ENCODE measurements at regions not wholly inside any gene's neighbourhood (a gene's known extent, or its start where the extent isn't known, plus 50 kb on each side); places are given as distances from the start of the nearest gene placed in this dataset.

DNA sequence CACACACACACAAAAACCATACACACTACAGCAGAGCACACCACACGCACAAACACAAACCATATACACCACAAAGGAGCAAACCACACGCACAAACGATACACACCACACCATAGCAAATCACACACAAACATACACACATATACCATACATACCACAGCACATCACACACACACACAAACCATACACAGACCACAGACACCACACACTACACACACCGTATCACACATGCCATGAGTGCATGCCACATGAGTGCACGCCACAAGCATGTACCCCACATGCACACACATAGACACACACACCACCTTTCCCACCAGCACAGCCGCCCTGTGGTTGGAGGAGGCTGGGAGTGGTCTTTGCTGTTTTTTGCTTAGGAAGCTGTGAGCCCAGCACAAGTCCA lies 517.1 kb upstream of the MYT1L start:
- TF ChIP-seq, protein P1, sequence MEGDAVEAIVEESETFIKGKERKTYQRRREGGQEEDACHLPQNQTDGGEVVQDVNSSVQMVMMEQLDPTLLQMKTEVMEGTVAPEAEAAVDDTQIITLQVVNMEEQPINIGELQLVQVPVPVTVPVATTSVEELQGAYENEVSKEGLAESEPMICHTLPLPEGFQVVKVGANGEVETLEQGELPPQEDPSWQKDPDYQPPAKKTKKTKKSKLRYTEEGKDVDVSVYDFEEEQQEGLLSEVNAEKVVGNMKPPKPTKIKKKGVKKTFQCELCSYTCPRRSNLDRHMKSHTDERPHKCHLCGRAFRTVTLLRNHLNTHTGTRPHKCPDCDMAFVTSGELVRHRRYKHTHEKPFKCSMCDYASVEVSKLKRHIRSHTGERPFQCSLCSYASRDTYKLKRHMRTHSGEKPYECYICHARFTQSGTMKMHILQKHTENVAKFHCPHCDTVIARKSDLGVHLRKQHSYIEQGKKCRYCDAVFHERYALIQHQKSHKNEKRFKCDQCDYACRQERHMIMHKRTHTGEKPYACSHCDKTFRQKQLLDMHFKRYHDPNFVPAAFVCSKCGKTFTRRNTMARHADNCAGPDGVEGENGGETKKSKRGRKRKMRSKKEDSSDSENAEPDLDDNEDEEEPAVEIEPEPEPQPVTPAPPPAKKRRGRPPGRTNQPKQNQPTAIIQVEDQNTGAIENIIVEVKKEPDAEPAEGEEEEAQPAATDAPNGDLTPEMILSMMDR (IDR thresholded peaks at IDR 0.05; ENCODE audit: insufficient read depth, low read depth, low read length, missing control alignments), result no peak
- no peak for DNase-seq (ENCODE audit: low read depth)
- no peak overlapping the region for H3K4me3 ChIP-seq (ENCODE audit: low read depth, low read length)

DNA sequence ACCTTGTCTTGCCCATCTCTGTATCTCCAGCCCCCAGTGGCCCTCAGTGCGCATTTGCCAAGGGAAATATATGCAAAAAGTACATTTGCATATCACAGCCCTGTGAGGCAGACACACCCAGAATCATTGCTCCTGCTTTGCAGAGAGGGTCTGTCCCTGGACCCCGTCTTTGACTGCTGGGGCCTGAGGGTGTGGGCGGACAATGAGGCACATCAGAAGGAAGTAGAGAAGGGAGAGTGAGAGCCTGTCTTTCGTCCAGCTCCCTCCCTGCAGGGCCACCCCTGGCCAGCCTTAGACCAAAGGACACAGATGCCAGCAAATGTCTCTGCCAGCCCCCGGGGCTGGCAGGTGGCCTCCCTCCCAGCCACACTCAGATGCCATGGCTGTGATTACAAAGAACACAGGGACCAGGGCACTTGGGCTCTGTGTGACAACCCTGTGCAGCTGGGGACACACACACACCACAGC lies 516.2 kb upstream of the MYT1L start:
- TF ChIP-seq, protein P1 (IDR thresholded peaks at IDR 0.05; ENCODE audit: insufficient read depth, low read depth, low read length, missing control alignments), result no peak
- H3K4me3 ChIP-seq (ENCODE audit: low read depth, low read length), result no peak overlapping the region
- no peak for DNase-seq (ENCODE audit: low read depth)

- TF ChIP-seq, protein P1 (IDR thresholded peaks at IDR 0.05; ENCODE audit: insufficient read depth, low read depth, low read length, missing control alignments), result no peak
- DNase-seq (ENCODE audit: low read depth), result no peak
- H3K4me3 ChIP-seq (ENCODE audit: low read depth, low read length), result no peak overlapping the region
These were observed 515.5 kb upstream of the MYT1L start for GRCh38 chr2:2846332-2847208.

DNA sequence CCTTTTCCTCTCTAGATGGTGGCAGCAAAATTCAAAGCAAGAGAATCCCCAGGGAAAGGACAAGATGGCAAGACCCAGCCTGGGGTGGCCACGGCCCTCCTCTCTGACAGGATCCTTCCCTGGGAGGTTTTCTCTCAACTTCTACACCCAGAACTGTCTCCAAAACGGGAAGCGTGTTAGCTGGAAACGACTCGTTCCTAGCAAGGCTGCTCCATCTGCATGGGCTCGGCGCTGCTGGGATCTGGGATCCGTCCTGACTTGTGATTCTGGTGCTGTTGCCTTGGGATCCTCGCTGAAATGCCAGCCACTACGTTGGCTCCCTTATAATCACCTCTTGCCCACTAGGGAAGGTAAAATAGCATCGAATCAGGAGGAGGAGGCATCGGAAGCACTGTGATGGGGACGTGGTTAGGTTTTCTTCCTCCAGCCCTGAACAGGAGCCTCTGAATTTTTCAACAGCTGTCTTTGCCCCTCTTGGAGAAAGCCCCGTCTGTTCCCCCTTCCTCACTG lies 514.8 kb upstream of the MYT1L start:
- TF ChIP-seq, protein P1 (IDR thresholded peaks at IDR 0.05; ENCODE audit: insufficient read depth, low read depth, low read length, missing control alignments), result no peak
- H3K4me3 ChIP-seq (ENCODE audit: low read depth, low read length), result no peak overlapping the region
- no peak for DNase-seq (ENCODE audit: low read depth)

DNA sequence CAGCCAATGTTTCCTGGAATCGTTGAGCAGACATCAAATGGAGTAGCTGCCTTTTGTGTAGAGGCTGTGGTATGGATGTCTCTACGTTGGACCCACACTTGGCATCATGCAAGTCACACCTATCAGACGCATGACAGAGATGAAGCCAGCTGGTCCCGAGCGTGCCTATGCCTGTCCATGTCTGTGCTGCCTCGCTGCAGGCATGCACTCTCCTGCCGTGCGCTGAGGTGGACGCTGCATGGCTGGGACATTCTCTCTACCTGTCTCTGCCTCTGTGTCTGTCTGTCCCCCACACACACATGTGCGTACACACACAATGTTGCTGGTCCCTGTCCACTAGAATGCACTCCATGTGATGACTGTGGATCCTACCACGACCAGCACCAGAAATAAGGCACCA lies 514.2 kb upstream of the MYT1L start:
- TF ChIP-seq, protein P1 (IDR thresholded peaks at IDR 0.05; ENCODE audit: insufficient read depth, low read depth, low read length, missing control alignments), result no peak
- DNase-seq (ENCODE audit: low read depth), result no peak
- no peak overlapping the region for H3K4me3 ChIP-seq (ENCODE audit: low read depth, low read length)

DNA sequence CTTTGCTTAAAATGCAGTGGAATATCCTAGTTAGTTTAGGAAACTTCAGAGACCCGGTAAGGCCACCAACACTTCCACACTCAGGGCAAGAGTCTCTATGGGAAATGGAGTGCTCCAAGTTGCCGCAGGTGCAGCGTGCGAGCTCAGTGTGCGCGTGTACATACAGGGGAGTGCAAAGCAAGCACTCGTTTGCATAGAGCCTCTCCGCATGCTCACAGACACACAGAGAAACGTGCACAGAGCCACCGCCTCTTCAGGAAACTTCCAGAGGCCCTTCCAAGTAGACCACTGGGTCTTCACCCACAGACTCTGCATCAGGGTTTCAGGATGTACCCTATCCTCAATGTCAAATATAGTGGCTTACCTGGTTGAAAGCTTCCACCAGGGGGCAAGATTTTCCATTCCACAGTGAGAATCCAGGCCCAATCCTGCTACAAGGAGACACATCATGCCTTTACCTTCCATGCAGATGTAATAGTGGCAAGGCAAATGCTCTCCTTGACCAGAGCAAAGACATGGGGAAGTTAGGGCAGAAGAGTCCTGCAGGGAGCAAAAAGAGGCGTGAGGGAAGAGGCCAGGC lies 513.0 kb upstream of the MYT1L start:
- TF ChIP-seq, protein P1 (IDR thresholded peaks at IDR 0.05; ENCODE audit: insufficient read depth, low read depth, low read length, missing control alignments), result peak; percentile 38
- DNase-seq (ENCODE audit: low read depth), result peak; percentile 14

More for the DNA sequence above, 513.0 kb upstream of the MYT1L start:
- no peak overlapping the region for H3K4me3 ChIP-seq (ENCODE audit: low read depth, low read length)
